ENCODE measurements at regions not wholly inside any gene's neighbourhood (a gene's known extent, or its start where the extent isn't known, plus 50 kb on each side); places are given as distances from the start of the nearest gene placed in this dataset.
A peak's percentile ranks its signal among the peaks of the same experiment; 100 is the strongest.

DNA sequence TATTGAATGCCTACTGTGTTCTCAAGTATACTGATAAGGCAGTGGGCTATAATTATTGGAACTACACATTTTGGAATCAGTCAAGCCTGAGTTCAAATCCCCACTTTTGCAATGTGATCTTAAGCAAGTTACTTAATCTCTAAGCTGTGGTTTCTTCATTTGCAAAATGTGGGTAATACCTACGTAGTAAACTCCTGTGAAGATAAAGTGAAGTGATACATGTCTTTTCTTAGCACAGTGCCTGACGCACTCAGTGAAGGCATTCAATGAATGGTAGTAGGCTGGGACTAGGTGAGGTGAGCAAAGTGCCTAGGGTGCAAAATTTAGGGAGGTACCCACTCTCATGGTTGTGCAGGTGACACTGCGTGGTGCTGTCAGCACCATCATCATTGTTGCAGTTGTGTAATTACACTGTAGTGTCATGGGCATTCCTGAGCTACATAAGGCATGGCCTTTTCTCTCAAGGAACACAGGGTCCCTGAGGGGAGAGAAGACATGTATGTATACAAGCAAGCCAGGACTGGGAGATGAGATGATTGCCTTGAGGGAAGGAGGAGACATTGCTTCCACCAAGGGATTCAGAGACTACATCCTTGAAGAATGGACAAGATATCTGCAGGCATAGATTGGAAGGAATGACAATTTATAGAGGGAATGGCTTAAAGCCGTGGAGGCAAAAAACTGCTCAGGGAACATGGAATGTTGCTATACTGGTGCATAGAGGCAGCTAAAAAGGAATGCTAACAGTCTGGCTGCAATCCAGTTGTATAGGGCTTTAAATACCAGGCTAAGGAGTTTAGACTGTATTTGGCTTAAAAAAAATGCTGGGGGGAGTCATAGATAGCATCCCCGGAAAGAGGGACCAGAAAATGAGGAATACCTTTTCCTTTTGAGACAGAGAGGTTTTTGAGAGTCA is 129.2 kb upstream of the ARHGAP5 start:
- no peaks in the 10 kb centered on the region for H3K36me3 ChIP-seq
- no peaks in the 10 kb centered on the region for H3K9me3 ChIP-seq (replicated peaks)
- no peak overlapping the region for H3K4me3 ChIP-seq
- intact Hi-C loops (cut with micrococcal nuclease), result no loop called here
- no peak for DNase-seq
- TF ChIP-seq, protein P1, sequence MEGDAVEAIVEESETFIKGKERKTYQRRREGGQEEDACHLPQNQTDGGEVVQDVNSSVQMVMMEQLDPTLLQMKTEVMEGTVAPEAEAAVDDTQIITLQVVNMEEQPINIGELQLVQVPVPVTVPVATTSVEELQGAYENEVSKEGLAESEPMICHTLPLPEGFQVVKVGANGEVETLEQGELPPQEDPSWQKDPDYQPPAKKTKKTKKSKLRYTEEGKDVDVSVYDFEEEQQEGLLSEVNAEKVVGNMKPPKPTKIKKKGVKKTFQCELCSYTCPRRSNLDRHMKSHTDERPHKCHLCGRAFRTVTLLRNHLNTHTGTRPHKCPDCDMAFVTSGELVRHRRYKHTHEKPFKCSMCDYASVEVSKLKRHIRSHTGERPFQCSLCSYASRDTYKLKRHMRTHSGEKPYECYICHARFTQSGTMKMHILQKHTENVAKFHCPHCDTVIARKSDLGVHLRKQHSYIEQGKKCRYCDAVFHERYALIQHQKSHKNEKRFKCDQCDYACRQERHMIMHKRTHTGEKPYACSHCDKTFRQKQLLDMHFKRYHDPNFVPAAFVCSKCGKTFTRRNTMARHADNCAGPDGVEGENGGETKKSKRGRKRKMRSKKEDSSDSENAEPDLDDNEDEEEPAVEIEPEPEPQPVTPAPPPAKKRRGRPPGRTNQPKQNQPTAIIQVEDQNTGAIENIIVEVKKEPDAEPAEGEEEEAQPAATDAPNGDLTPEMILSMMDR (IDR thresholded peaks at IDR 0.05; ENCODE audit: borderline replicate concordance), result no peak
- peaks cover 46% of the 10 kb centered on the region for H3K4me1 ChIP-seq
- no peak overlapping the region for H3K27ac ChIP-seq (replicated peaks)
- no peaks in the 10 kb centered on the region for H3K27me3 ChIP-seq (ENCODE audit: low read depth)

DNA sequence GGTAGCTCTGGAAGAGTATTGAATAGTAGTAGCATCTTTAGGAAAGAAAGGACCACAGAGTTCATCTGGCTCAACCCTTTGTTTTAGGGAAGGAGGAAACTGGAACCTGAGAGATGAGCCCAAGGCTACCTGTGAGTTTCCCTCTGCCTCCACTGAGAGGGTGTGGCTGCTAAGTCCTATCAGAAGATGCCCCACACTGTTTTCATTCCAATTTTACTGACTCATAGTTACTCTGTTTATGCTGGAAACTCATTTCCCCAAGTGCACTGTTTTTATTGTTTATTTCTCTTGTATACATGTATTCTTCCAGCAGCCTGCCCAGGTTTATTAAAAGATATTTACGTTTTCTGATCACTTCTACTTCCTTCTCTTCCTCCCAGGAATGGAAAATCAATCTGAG is 127.4 kb upstream of the ARHGAP5 start:
- DNase-seq, result no peak
- intact Hi-C loops (cut with micrococcal nuclease), result no loop called here
- TF ChIP-seq, protein P1 (IDR thresholded peaks at IDR 0.05; ENCODE audit: borderline replicate concordance), result no peak
- Histone ChIP-seq H3K27ac (replicated peaks) (no peak overlapping the region), H3K4me1 (peaks cover 39% of the 10 kb centered on the region), H3K9me3 (replicated peaks) (no peaks in the 10 kb centered on the region), H3K36me3 (no peaks in the 10 kb centered on the region), H3K27me3 (ENCODE audit: low read depth) (no peaks in the 10 kb centered on the region), H3K4me3 (no peak overlapping the region)

DNA sequence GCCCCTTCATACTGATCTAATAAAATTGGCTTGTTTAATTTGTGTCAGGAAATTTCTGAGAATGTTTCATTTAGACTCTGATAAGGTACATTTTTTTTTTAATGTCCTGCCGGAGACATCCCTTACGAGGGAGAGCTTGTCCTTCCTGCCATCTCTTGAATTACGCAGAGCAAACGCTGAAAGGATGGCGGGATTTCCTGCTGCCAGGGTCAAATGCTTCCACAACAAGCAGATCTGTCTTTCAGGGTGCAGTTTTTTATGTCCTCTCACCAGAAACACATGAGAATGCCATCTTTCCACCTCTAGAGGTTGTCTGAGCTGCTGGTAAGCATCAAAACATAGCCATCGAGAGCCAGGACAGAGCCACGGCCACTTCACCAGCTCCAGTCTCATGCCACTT is 126.8 kb upstream of the ARHGAP5 start:
- intact Hi-C loops (cut with micrococcal nuclease), result no loop called here
- Histone ChIP-seq H3K27me3 (ENCODE audit: low read depth) (no peaks in the 10 kb centered on the region), H3K27ac (replicated peaks) (peak overlapping the region; percentile 69), H3K9me3 (replicated peaks) (no peaks in the 10 kb centered on the region), H3K4me1 (peaks cover 33% of the 10 kb centered on the region), H3K36me3 (no peaks in the 10 kb centered on the region), H3K4me3 (no peak overlapping the region)
- TF ChIP-seq, protein P1 (IDR thresholded peaks at IDR 0.05; ENCODE audit: borderline replicate concordance), result no peak
- no peak for DNase-seq

DNA sequence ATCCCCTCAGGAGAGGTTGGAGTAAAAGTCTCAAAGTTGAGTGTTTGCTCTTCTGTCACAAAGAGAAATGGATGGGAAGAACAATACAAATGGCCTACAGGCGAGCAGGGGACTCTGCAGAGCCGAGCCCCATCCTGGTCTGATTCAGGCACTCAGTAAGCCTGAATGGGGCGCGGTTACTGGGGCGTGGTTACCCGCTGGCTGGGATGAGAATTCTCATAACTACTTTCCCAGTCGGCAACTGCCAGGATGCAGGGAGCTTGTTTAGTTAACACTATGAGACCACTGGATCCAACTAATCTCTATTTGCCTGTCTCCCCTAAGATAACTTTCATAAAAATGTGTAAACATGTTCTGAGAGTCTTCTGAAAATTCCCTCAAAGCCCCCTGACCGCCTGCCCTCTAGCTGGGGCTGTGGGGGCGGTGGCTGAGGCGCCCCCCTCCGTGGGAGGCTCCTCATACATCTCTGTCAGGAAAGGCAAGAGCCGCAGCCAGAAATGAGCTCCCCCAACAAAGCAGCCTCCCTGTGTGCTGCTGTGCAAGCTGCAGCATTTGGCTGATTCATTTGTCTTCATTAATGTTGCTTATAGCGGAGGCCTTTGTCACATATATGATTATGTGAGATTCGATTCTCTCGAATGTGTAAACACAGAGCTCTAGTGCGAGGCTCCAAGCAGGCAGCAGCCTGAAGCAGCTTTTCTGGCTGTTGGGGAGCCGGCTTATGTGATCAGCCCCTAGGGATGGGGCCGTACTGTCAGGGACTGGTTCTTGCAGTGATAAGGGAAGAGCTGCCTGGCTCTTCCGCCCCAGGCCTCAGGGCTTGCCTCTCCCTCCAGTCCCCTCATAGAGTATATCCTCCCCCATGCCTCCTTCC is 126.1 kb upstream of the ARHGAP5 start:
- TF ChIP-seq, protein P1 (IDR thresholded peaks at IDR 0.05; ENCODE audit: borderline replicate concordance), result no peak
- peak overlapping the region; percentile 69 for H3K27ac ChIP-seq (replicated peaks)
- no peaks in the 10 kb centered on the region for H3K27me3 ChIP-seq (ENCODE audit: low read depth)
- H3K36me3 ChIP-seq, result no peaks in the 10 kb centered on the region
- intact Hi-C loops (cut with micrococcal nuclease), result no loop called here
- no peaks in the 10 kb centered on the region for H3K9me3 ChIP-seq (replicated peaks)
- H3K4me1 ChIP-seq, result peaks cover 32% of the 10 kb centered on the region
- DNase-seq, result peak; percentile 61
- H3K4me3 ChIP-seq, result peak overlapping the region; percentile 3

DNA sequence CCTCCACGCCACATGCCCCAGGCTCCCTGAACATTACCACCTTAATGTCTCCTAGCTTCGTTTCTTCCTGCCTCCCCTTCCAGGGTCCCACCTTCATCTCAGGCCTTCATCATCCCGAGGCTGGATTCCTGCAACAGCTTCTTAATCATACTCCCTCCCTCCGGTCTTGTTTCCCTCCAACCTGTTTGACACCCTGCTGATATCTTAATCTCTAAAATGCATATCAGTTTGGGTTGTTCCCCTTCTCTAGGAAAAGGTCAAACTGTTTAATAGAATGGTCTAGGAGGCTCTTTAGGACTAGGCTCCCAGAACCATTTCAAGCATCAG is 125.5 kb upstream of the ARHGAP5 start:
- TF ChIP-seq, protein P1 (IDR thresholded peaks at IDR 0.05; ENCODE audit: borderline replicate concordance), result no peak
- no peak overlapping the region for H3K4me3 ChIP-seq
- peaks cover 32% of the 10 kb centered on the region for H3K4me1 ChIP-seq
- no peaks in the 10 kb centered on the region for H3K9me3 ChIP-seq (replicated peaks)
- no peak for DNase-seq
- H3K36me3 ChIP-seq, result no peaks in the 10 kb centered on the region
- peak overlapping the region; percentile 69 for H3K27ac ChIP-seq (replicated peaks)
- H3K27me3 ChIP-seq (ENCODE audit: low read depth), result no peaks in the 10 kb centered on the region
- intact Hi-C loops (cut with micrococcal nuclease), result no loop called here

Data from left ventricle myocardium inferior (tissue), 1 donor.